ENCODE measurements at regions not wholly inside any gene's neighbourhood (a gene's known extent, or its start where the extent isn't known, plus 50 kb on each side); places are given as distances from the start of the nearest gene placed in this dataset.

GRCh38 chr6:149140910-149141290 lies 176.6 kb upstream of the TAB2 start:
- Histone ChIP-seq H3K4me1 (replicated peaks in 1 of 2; ENCODE audit: control insufficient read depth in 2 of 2, insufficient read depth in 2 of 2, low read length in 2 of 2) (peaks cover 11 to 28% of the 10 kb centered on the region in 2 experiments), H3K9me3 (replicated peaks; ENCODE audit: control insufficient read depth, insufficient read depth, low read depth, low read length) (no peaks in the 10 kb centered on the region), H3K79me2 (ENCODE audit: control insufficient read depth, insufficient read depth, low read length) (no peaks in the 10 kb centered on the region), H3K4me2 (ENCODE audit: insufficient read depth, low read length) (peak overlapping the region; percentile 74), H3K27ac (ENCODE audit: extremely low read depth, low read depth, low read length) (peak overlapping the region; percentile 78), H3K4me3 (0 out of 2 replicates have a peak overlapping the region, but pooled peaks have one; percentile 1), H2AFZ (ENCODE audit: low read depth, low read length) (peak overlapping the region; percentile 80), H3K36me3 (ENCODE audit: control insufficient read depth, insufficient read depth, low read length) (no peaks in the 10 kb centered on the region), H3K27me3 (ENCODE audit: control insufficient read depth in 2 of 2, insufficient read depth in 2 of 2, low read length in 2 of 2) (no peaks in the 10 kb centered on the region), H3K9ac (ENCODE audit: insufficient read depth in 1 of 2, low read depth in 2 of 2, low read length in 2 of 2) (peak overlapping the region in 1 of 2 experiments; percentile 58; a peak in 2 of 4 replicates), H4K20me1 (replicated peaks; ENCODE audit: control insufficient read depth, insufficient read depth, low read length) (no peaks in the 10 kb centered on the region), H3K9me1 (ENCODE audit: control insufficient read depth, insufficient read depth, low read length) (no peaks in the 10 kb centered on the region)
- ChIA-PET CTCF (ENCODE audit: low intra/inter-chr PET ratio) (no interaction called here), POLR2A (interaction anchor here (0.6 to 1.7 kb wide), 3 partner anchors 9 to 282 kb away, joined by 3 to 4 read pairs (median 4); no protein-coding TSS in a partner anchor)
- ATAC-seq (peak; percentile 21), FAIRE-seq (no peak), DNase-seq (ENCODE audit: extremely low read depth in 1 of 4, low spot score in 3 of 4) (no peak)
- WGBS (ENCODE audit: insufficient coverage, low coverage, missing lambda C conversion rate), result 0% methylated on average over 1 of the region's 1 CpG
- in situ Hi-C loops (cut with MboI), result no loop called here
- intact Hi-C loops (cut with micrococcal nuclease), result loop anchor here (1.0 to 5.0 kb wide), 2 partner anchors 59 to 176 kb away; partner anchors contain the start of gene TAB2
- BruUV-seq (replicated peaks), result no TSS peak
- TF ChIP-seq CBFA2T2 (conservative IDR thresholded peaks at IDR 0.05) (no peak), SMC3 (conservative IDR thresholded peaks at IDR 0.05; ENCODE audit: insufficient read depth, low read depth, low read length) (no peak), ZBTB1 (CRISPR knock-in tag; IDR thresholded peaks at IDR 0.05; ENCODE audit: borderline replicate concordance, low read depth) (no peak), ZNF589 (CRISPR knock-in tag; IDR thresholded peaks at IDR 0.05; ENCODE audit: low read depth) (peak; percentile 54; the same call in 1 of the 2 replicates), ZKSCAN8 (CRISPR knock-in tag; IDR thresholded peaks at IDR 0.05) (peak; percentile 67; the same call in 1 of the 2 replicates), ZNF609 (CRISPR knock-in tag; IDR thresholded peaks at IDR 0.05; ENCODE audit: borderline replicate concordance) (no peak), ZNF318 (IDR thresholded peaks at IDR 0.05; ENCODE audit: borderline replicate concordance in 1 of 2, low read depth in 1 of 2) (0 out of 4 replicates have a peak, but pooled peaks of 1 of the 2 experiments have one; percentile 19), NR2C1 (IDR thresholded peaks at IDR 0.05) (no peak), NR2C1 (tag; IDR thresholded peaks at IDR 0.05) (no peak)
